Gastrocnemius medialis (tissue), 4 donors: ENCODE measurements at regions not wholly inside any gene's neighbourhood (a gene's known extent, or its start where the extent isn't known, plus 50 kb on each side); places are given as distances from the start of the nearest gene placed in this dataset.

Experiments
- POLR2A ChIP-seq, 2 donors: fragments of 450-650 bp; IDR thresholded peaks; one replicate each; pipeline ENCODE4 v1.6.1; 2017; ENCODE audit warnings: antibody characterized with exemption in 2 of 2, mild to moderate bottlenecking in 2 of 2, moderate library complexity in 2 of 2
- TF ChIP-seq, protein P1 (sequence below), 5 experiments: fragments of 450-650 bp in 3 of 5; fragments of 200-600 bp in 2 of 5; sonication (generic) in 2 of 5; IDR thresholded peaks in 4 of 5; conservative IDR thresholded peaks in 1 of 5; 1 replicate in 4 of 5; 2 replicates in 1 of 5; pipeline ENCODE4 v1.5.1; 2016 to 2019; ENCODE audit warnings: antibody characterized with exemption in 5 of 5, mild to moderate bottlenecking in 3 of 5, moderate library complexity in 3 of 5

DNA sequence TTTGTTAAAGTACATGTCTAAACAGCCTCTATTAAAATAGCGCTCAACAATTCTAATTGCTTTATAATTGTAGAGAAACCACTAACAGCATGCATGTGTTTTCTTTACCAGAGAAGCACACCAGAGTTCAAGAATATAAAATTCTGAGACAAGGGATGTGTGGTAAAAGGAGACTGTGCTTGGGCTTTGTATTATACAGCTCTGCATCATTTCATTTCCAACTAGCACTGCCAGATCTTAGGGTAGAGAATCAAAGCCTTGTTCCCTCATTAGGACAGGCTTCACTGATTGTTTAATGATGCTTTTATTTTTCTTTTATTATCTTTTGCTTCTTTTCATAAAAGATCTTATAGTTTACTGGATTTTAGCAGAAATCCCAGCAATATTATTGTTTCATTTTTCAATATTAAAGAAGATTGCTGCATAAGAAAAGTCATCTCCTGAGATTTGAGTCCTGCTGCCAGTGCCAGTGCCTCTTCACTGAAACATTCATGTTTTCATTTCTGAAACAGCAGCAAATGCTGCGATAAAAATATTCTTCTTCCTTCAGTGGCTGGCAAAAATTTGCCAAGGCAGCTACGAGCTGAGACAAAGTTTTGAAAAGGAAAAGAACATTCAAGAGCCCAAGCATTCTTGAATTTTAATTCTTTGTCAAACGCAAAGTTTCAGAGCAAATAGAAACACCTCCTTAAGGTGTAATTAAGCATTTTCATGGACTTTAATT lies 491.0 kb upstream of the PIK3R1 start:
- TF ChIP-seq, protein P1, sequence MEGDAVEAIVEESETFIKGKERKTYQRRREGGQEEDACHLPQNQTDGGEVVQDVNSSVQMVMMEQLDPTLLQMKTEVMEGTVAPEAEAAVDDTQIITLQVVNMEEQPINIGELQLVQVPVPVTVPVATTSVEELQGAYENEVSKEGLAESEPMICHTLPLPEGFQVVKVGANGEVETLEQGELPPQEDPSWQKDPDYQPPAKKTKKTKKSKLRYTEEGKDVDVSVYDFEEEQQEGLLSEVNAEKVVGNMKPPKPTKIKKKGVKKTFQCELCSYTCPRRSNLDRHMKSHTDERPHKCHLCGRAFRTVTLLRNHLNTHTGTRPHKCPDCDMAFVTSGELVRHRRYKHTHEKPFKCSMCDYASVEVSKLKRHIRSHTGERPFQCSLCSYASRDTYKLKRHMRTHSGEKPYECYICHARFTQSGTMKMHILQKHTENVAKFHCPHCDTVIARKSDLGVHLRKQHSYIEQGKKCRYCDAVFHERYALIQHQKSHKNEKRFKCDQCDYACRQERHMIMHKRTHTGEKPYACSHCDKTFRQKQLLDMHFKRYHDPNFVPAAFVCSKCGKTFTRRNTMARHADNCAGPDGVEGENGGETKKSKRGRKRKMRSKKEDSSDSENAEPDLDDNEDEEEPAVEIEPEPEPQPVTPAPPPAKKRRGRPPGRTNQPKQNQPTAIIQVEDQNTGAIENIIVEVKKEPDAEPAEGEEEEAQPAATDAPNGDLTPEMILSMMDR (IDR thresholded peaks at IDR 0.05 in 4 of 5, conservative IDR thresholded peaks at IDR 0.05 in 1 of 5): no peak
- TF ChIP-seq POLR2A (IDR thresholded peaks at IDR 0.05): no peak
